CD4-positive, alpha-beta T cell treated with Interleukin-6 at 100 ng/mL for 8 hours (primary cell): ENCODE measurements at regions not wholly inside any gene's neighbourhood (a gene's known extent, or its start where the extent isn't known, plus 50 kb on each side); places are given as distances from the start of the nearest gene placed in this dataset.

Experiments used
- DNase-seq: peaks from one replicate; pipeline ENCODE4 v3.0.0-alpha.2; 2020; ENCODE audit warnings: mixed read lengths, low spot score

GRCh38 chr5:96245140-96246091 lies 187.6 kb downstream of the PCSK1 start:
- no peak for DNase-seq

- no peak for DNase-seq
Measured at GRCh38 chr5:96244696-96245095, 188.4 kb downstream of the PCSK1 start.

- DNase-seq = no peak
Measured at GRCh38 chr5:96243862-96244261, 189.2 kb downstream of the PCSK1 start.

DNA sequence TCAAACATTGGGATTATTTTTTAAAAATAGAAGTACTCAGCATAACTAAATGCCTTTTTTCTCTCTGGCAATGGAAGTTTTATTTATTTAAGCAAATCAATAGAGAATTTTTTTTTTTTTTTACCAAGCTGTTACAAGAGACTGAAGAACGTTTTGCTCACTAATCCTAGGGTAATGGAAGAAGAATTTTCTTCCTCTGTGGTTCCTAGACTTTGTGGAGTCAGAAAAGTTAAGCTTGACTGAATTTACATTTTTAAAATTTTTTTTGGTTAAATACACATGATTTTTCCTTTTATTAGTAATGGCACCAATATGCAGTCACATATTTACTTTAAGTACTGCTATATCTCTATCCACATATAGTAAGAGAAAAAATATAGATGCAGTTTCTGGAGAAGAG lies 189.8 kb downstream of the PCSK1 start:
- DNase-seq = no peak

- no peak for DNase-seq
Measured at GRCh38 chr5:96242571-96242970, 190.5 kb downstream of the PCSK1 start.

DNA sequence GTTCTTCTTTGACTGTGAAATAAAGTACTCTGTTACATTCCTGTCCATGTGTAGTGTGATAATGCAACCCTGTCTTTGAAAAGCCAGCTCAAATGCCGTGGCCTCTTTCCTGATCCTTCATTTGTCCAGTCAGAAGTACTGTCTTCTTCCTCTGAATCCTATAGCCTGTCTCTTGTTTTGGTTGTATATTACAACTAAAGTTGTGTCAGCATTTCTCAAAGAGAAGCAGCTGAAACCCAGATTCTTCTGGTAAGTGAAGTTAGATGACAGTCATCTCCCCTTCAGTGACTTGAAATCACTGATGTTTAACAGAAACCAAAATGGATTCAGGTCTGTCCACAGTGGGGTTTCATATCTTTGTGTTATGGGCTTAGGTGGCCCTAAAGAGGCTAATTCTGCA lies 196.2 kb downstream of the PCSK1 start:
- no peak for DNase-seq

DNA sequence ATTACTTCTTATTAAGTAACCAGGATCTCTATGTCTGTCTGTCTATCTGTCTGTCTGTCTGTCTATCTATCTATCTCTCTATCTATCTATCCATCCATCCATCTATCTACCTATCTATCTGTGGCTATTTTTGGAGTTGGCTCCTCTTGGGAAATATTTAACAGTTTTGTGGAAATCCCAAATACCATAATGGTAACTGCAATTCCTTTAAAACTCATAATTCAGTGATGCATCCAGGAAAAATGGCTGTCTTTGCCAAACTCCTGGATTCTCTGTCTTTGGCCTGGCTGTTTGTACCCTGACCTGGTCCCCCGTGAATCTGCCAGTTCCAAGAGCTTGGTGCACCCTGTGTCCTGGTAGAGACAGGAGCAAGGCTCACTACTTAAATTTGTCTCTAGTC lies 197.0 kb downstream of the PCSK1 start:
- no peak for DNase-seq

DNA sequence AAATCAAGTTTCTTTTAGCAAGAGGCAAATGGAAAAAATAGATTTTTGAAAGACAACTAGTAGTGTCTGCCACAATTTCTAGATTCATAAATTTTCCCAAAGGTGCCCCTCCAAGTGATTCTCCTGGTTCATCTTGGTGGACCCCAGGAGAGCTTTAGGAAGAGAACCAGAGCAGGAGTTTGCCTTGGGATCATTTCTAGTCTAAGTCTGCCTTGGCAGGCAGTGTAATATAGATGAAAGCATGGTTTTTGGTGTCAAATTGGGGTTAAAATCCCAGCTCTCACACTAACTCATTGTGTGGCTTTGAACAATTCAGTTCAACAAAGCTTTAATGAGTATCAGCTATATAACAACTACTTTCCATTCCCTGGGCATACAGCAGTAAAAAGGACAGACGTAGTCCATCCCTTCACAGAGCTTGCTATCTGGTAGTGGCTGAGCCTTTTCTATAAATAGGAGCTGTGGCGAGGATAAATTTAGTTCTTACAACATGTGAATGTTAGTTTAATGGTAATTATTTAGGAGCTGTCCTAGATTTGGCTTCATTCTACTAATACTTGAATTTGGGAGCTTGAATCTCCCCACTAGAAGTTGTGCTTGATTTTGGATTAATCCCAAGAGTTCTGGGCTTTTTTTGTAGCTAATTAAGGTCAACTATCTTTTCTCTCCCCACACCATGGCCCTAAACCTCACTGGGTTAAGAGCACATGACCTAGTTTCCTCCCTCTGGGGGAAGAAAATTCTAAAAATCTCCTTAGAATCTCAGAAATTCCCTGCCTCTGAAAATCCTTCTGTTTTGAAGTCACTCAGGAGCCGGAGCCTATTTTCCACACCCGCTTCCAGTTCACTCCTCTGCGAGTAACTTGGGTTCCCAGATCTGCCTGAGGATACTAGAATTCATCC lies 197.8 kb downstream of the PCSK1 start:
- no peak for DNase-seq

- DNase-seq = no peak
Measured at GRCh38 chr5:96232602-96233001, 200.4 kb downstream of the PCSK1 start.

DNA sequence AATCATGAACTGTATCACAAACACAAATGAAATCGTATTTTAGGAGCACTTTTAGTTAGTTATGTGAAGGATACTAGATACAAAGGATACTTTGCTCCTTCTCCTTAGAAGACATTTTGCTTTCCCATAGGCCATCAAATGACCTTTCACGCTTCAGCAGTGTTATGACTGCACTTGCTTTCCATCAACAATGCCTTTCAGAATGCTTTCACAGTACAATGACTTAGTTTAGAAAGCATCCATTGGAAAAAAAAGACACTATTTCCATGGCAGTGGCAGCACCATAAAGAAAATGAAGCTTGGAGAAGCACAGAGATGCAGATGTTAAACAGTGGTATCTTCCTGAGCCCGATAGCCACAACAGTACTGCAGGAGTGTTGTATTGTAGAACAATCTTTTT lies 203.9 kb downstream of the PCSK1 start:
- no peak for DNase-seq

DNA sequence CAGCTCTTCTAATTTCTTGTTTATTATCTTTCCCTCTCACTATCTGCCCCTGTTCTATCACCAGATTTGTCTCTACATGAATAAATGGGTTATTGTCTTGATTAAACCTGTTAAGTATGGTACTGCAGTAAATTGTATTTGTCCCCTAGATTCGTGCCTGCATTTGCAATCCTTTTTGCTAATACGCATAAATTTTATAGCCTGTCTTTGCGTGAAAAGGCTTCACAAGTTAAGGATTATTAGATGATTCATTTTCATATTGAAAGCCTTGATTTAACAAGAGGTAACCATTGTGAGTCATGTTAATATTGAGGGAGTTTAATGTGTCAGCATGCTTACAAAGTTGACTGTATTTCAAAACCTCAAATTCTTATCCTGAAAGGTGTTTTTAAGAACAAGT lies 204.6 kb downstream of the PCSK1 start:
- no peak for DNase-seq

- DNase-seq = no peak
Measured at GRCh38 chr5:96227957-96228356, 205.1 kb downstream of the PCSK1 start.

GRCh38 chr5:96226941-96227552 lies 206.0 kb downstream of the PCSK1 start:
- DNase-seq = no peak

DNA sequence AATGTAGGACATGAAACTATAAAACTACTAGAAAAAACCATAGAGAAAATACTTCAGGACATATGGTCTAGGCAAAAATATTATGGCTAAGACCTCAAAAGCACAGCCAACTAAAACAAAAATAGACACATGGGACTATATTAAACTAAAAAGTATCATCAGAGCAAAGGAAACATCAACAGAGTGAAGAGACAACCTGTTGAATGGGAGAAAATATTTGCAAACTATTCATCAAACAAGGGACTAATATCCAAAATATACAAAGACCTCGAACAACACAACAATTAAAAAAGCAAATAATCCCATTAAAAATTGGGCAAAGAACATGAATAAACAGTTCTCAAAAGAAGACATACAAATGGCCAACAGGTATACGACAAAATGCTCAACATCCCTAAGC lies 210.9 kb downstream of the PCSK1 start:
- DNase-seq = no peak

DNA sequence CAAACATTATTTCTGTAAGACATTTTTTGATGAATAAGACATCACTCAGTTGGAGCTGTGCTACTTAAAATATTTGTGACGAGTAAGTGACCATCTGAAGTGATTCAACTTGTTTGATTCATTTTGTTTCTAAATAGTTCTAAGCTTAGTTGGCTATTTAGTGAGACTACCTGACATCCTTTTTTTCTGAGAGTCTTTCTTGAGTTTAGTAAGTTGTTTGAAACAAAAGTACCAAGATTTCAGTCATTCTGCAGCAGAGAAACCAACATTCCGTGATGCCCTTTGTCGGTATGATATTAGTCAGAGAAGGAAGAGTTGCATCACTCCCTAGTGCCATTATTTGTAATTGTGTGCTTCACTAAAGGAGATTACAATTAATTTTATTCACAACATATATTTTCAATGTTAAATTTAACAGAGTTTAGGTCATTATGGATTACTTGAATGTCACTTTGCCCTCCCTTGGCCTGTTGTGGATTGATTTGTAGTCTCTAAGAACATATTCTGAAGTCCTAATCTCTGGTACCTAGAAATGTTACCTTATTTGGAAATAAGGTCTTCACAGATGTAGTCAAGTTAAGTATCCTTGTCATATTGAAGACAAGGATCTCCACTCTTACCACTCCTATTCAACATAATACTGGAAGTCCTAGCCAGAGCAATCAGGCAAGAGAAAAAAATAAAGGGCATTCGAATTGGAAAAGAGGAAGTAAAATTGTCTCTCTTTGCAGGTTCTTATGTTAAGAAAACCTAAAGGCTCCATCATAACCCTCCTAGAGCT lies 212.2 kb downstream of the PCSK1 start:
- no peak for DNase-seq

DNA sequence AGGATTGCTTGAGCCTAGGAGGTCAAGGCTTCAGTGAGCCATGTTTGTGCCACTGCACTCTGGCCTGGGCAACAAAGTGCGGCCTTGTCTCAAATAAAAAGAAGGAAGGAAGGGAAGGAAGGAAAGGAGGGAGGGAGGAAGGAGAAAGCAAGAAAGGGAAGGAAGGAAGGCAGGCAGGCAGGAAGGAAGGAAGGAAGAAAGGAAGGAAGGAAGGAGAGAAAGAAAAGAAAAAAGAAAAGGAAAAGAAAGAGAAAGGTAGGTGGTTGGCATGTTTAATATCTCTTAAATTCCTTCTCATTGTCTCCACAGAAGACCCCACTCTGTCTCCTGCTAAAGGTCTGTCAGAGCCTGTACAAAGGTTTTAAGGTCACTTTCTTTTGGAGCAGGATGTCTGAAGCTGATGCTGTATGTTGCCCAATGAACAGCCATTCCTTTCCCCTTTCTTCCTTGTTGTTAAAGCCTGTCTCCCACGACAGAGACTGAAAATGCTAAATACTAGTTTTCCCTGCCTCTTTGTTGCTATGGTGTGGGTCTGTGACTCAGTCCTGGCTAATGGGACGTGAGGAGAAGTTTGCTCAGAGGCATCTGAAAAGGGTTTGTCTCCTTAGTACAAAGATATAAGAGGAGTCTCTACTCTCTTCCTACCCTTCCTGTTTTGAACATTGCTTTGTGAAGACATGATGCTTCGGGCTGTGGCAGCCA lies 213.3 kb downstream of the PCSK1 start:
- no peak for DNase-seq

DNA sequence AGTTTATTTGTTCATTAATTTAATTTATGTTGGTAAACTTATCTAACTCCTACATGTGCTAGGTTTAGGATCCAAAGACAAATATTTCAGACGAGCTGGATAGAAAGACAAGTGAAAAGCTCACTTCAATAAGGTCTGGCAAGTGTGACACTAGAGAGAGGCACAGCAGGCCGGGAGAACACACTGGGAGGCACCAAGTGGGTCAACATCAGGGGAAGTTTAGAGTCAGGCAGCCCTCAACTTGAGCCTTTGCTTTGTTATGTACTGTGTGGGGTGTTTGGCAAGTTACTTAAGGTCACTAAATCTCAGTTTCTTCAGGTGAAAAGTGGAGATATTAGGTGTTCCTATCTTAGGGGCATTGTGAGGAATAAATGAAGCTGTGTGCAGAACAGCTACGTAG lies 214.4 kb downstream of the PCSK1 start:
- no peak for DNase-seq

- DNase-seq = no peak
Measured at GRCh38 chr5:96214442-96215197, 218.4 kb downstream of the PCSK1 start.

GRCh38 chr5:96209829-96210228 lies 223.2 kb downstream of the PCSK1 start:
- no peak for DNase-seq

DNA sequence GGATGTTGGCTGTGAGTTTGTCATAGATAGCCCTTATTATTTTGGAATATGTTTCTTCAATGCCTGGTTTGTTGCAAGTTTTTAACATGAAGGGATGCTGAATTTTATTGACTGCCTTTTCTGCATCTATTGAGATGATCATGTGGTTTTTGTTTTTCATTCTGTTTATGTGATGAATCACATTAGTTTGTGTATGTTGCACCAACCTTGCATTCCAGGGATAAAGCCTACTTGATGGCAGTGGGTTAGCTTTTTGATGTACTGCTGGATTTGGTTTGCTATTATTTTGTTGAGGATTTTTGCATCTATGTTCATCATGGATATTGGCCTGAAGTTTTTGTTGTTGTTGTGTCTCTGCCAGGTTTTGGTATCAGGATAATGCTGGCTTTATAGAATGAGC lies 225.6 kb downstream of the PCSK1 start:
- DNase-seq = no peak
